RCC 7860 (cell line): ENCODE measurements at regions not wholly inside any gene's neighbourhood (a gene's known extent, or its start where the extent isn't known, plus 50 kb on each side); places are given as distances from the start of the nearest gene placed in this dataset.

Experiments
- DNase-seq: peaks from one replicate; pipeline ENCODE4 v3.0.0-alpha.2; 2015; ENCODE audit warnings: low spot score
- FAIRE-seq: peaks from 2 replicates; lab custom pipeline; 2012; peaks lifted over from hg19 to GRCh38; lab: Jason Lieb, UNC

GRCh38 chr9:107431461-107431860 lies 58.1 kb downstream of the KLF4 start:
- DNase-seq (no peak), FAIRE-seq (no peak)

DNA sequence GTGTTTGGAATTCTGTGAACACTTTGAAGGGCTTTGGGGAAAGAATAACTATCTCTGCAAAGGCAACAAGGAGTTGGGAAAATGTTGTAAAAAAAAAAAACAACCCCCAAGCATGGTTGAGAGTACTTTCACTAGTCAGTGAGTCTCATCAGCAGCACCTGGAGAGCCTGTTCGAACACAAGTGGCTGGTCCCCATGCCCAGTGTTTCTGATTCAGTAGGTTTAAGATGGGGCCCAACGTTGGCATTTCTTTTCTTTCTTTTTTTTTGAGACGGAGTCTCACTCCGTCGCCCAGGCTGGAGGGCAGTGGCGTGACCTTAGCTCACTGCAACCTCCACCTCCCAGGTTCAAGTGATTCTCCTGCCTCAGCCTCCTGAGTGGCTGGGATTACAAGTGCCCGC lies 59.5 kb downstream of the KLF4 start:
- no peak for FAIRE-seq
- no peak for DNase-seq

GRCh38 chr9:107426126-107426525 lies 63.4 kb downstream of the KLF4 start:
- DNase-seq (no peak), FAIRE-seq (no peak)

GRCh38 chr9:107425101-107426025 lies 64.2 kb downstream of the KLF4 start:
- FAIRE-seq = no peak
- DNase-seq = no peak

- FAIRE-seq (no peak), DNase-seq (no peak)
These were observed 66.0 kb downstream of the KLF4 start for GRCh38 chr9:107423540-107423939.

DNA sequence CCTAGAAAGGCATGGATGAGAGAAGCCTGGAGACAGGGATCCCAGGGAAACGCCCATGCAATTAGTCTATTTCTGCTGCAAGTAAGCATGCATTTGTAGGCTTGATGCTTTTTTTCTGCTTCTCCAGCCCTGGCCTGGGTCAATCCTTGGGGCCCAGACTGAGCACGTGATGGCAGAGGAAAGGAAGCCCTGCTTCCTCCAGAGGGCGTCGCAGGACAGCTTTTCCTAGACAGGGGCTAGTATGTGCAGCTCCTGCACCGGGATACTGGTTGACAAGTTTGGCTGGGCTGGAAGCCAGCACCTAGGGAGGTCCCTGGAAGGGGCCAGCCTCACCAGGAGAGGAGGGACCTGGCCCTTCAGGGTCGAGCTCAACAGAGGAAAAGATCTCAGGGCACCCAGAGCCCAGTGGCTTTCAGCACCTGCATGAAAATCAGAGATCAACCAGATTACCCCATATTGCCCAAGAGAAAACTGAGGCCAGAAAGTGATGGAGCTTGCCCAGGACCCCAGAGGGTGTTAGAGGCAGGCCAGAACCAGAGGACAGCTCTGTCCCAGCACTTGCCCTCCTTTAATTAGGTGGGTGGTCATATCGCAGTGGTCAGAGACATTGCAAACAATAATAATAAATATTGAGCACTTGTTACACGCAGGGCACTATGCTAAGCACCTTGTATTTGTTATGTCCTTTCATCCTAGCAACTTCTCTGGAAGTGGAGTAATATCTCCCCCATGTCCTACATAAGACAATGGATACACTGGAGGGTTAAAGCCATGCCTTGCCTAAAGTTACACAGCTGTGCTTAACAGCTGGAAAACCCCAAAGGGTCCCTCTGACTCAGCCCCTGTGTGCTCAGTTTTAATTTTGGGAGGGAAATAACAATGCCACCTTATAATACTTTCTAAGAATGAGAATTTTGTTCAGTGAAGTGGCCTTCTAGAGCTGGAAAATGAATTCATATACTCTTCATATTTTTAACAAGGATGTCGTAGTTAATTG lies 67.1 kb downstream of the KLF4 start:
- peak; percentile 34 for DNase-seq
- no peak for FAIRE-seq

DNA sequence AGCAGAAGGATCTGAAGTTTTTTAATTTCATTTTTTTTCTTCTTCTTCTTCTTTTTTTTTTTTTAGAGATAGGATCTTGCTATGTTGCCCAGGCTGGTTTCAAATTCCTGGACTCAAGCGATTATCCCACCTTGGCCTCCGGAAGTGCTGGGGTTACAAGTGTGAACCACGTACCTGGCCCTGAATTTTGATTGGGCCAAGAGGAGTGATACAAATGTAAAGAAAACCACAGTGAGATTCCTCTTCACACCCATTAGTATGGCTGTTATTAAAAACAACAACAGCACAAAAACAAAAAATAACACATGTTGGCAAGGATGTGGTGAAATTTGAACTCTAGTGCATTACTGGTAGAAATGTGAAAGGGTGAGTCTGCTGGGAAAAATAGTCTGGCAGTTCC lies 79.1 kb downstream of the KLF4 start:
- no peak for FAIRE-seq
- no peak for DNase-seq

GRCh38 chr9:107409581-107410389 lies 79.8 kb downstream of the KLF4 start:
- FAIRE-seq (no peak), DNase-seq (no peak)

DNA sequence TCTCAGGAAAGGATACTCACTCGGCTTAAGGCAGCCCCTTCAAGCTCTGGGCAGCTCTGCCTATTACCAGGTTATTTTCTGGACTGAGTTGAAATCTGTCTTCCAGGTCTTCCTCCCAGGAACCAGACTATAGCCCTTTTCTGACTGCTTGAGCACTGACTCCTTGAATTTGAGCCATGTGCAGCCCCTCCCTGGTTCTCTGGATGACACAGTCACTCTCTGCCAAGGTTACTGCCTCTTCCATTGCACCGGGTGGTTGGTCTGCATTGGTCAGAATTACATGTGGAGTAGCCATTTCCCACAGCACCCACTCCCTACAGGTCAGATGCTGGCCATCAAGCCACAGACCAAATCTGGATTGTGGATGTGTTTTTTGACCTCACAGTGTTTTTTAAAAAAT lies 81.9 kb downstream of the KLF4 start:
- FAIRE-seq = no peak
- DNase-seq = no peak

DNA sequence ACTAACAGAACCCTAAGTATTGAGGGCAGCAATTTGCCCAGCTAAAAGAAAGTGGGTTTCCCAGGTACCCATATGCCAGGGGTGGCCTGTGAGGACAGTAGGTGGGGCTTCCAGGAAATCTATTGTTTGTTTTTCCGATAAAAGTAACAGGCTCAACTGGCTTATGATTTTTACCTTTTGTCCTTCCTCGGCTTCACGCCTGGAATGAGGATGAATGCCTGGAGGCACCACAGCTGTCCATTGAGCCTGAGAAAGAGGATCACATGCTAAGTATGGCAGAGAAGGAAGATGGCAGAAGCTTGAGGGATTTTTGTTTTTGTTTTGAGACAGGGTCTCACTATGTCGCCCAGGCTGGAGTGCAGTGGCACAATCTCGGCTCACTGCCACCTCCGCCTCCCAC lies 84.1 kb downstream of the KLF4 start:
- FAIRE-seq = no peak

DNA sequence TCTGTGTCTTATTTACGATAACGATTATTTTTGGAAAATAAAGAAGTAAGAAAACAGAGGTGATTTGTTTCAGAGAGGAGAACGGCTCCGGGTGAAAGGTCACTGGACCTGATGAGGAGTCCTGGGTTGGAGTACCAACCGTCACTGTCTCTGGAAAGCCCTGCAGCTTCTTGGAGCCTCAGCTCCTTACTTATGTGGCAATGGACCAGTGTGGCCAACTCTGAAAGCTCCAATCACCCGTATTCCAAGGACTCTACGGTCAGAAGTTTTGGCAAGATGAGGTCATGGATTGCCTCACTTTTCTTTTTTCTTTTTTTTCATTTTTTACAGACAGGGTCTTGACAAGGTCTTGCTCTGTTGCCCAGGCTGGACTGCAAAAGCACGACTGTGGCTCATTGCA lies 84.8 kb downstream of the KLF4 start:
- DNase-seq (no peak), FAIRE-seq (no peak)

More for the DNA sequence above, 84.1 kb downstream of the KLF4 start:
- DNase-seq = no peak

GRCh38 chr9:107404161-107404560 lies 85.4 kb downstream of the KLF4 start:
- no peak for DNase-seq
- FAIRE-seq = no peak

DNA sequence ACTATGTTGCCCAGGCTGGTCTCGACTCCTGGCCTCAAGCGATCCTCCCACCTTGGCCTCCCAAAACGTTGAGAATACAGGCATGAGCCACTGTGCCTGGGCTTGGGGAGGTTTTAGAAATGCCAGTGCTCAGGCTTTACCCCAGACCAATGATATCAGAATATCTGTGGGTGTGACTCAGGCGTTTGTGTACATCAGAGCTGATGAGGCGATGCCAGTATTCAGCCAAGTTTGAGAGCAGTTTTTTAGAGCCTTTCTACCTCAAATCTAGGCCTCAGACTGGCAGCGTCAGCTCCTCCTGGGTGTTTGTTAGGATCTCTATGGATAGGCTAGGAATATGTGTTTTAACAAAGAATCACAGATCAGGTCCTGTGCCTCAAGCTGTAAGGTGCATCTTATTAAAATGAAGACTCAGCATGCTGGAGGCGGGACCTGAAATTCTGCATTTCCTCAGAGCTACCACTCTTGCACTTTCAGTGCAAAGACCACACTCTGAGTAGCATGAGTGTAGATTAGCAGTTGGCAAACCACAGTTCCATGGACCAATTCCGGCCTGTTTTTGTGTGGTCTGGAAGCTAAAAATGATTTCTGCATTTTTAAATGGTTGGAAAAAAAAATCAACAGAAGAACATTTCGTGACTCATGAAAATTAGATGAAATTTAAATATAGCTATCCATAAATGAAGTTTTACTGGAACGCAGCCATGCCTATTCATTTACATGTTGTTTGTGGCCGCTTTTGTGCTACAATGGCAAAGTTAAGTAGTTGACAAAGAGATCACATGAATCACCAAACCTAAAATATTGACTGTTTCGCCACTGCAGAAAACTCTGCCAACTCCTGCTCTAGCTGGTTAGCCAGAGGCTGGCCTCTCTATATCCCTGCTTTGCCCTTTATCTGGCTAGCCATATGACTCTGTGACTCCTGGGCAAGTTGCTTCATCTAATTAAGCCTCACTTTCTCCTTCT lies 92.2 kb downstream of the KLF4 start:
- no peak for DNase-seq
- FAIRE-seq = no peak

DNA sequence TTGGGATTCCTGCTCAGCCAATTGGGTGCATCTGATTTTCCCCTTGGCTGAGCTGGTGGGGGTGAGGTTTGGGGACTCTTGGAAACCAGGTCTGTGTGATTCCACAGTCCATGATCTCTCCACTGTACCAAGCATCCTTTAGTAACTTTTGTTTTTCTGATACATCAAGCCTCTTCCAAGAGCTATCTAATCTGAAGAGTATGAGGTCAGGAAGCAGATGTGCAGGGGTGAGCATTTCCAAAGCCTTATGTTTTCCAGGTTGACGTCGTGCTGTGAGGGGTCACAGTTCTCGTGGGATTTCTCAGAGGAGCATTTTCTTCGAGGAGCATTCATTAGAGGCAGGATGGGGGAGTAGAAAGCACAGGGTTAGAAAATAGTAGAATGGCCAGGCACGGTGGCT lies 95.3 kb downstream of the KLF4 start:
- no peak for FAIRE-seq
- DNase-seq = no peak

- no peak for FAIRE-seq
- DNase-seq = no peak
These were observed 98.8 kb downstream of the KLF4 start for GRCh38 chr9:107390778-107391177.

- DNase-seq (no peak), FAIRE-seq (no peak)
These were observed 99.3 kb downstream of the KLF4 start for GRCh38 chr9:107390279-107390678.

DNA sequence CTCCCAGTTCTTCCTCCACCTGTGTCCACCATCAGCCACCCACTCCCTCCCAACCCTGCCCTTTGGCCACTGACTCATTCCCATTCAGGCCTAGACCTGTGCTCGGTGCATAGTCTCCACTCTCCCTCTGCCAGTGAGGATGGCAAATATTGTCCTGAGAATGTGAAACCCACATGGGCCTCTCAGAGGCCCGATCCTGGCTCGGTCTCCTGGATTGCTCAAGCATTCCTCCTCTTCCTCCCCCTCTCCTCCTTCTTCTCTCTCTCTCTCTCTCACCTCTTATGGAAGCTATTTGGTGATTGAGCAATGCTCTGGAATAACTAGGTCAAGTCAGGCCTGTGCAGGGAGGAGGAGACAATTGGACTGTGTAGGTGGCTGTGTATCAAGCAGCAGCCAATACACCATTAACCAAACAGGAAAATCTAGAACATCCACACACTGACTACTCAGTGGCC lies 99.9 kb downstream of the KLF4 start:
- FAIRE-seq = no peak
- DNase-seq = no peak

GRCh38 chr9:107388890-107389289 lies 100.7 kb downstream of the KLF4 start:
- no peak for FAIRE-seq
- DNase-seq = no peak

DNA sequence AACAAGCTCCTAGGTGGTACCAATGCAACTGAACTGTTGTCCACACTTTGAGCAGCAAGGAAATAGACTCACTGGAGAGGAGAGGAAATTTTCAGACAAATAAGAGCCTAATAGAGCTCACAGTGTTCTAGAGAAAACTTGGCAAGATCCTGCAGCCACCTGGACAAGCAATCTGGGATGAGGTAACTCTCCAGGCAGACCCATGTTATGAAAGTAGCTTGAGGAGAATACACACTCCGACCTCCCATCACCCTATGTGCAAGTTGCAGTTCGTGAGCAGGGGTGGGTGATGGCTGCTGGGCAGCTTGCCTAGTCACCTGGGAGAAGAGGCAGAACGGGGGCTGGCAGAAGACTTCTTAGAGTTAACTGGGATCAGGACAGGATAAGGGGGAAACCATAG lies 102.2 kb downstream of the KLF4 start:
- DNase-seq = no peak
- no peak for FAIRE-seq

DNA sequence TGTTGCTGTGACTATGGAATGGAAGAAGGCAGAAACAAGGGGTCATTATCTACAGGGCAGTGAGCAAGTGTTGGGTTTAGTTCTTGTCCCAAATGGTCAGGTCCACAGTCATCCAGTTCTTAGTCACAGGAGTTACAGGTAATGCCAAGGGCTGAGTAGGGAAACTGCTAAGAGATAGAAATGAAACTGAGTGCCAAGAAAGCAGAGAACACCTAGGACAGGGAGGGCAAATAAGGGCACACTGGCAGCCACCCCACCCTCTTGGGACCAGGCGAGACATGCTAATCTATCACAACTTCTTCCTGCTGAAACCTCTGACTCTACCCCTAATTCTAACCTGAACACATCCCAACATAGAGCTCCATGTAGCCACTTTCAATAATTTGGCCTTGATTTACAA lies 103.2 kb downstream of the KLF4 start:
- FAIRE-seq (no peak), DNase-seq (no peak)
